Natural killer cell treated with Interleukin-12 subunit alpha and Interleukin-12 subunit beta and Interleukin-15 and Interleukin-18, amount 100 ng/mL, for 72 hours (primary cell): ENCODE measurements at regions not wholly inside any gene's neighbourhood (a gene's known extent, or its start where the extent isn't known, plus 50 kb on each side); places are given as distances from the start of the nearest gene placed in this dataset.

Experiments used
- ATAC-seq, 2 donors: fragments of 150-1000 bp; cut with Tn5 transposase in 1 of 2; sonication (Bioruptor Pico), chemical (Tn5 transposase) in 1 of 2; 2 replicates each; pipeline ENCODE4 v1.10.0; 2021
- DNase-seq: peaks from one replicate; pipeline ENCODE4 v3.0.0; 2022; ENCODE audit warnings: low spot score
- H3K27ac Mint-ChIP-seq, 2 donors: 1 replicate in 1 of 2; 2 replicates in 1 of 2; pipeline ENCODE4 v1.8.0; 2022; ENCODE audit warnings: mixed read lengths in 2 of 2, mild to moderate bottlenecking in 1 of 2, moderate library complexity in 1 of 2
- H3K27me3 Mint-ChIP-seq, 2 donors: 1 replicate in 1 of 2; 2 replicates in 1 of 2; pipeline ENCODE4 v1.8.0; 2022; ENCODE audit warnings: mixed read lengths in 2 of 2
- H3K36me3 Mint-ChIP-seq: one replicate; pipeline ENCODE4 v1.8.0; 2022; ENCODE audit warnings: mixed read lengths
- H3K4me1 Mint-ChIP-seq, 2 donors: 1 replicate in 1 of 2; 2 replicates in 1 of 2; pipeline ENCODE4 v1.8.0; 2022; ENCODE audit warnings: low read depth in 2 of 2, mixed read lengths in 2 of 2, mild to moderate bottlenecking in 1 of 2
- H3K4me3 Mint-ChIP-seq: one replicate; pipeline ENCODE4 v1.8.0; 2022; ENCODE audit warnings: mixed read lengths
- H3K9me3 Mint-ChIP-seq: 2 replicates; pipeline ENCODE4 v1.8.0; 2022; ENCODE audit warnings: mixed read lengths

GRCh38 chr3:193831495-193832455, 238.8 kb downstream of the OPA1 start:
- DNase-seq (no peak), ATAC-seq (no peak)
- H3K4me3 Mint-ChIP-seq: no peak overlapping the region
- no peaks in the 10 kb centered on the region for H3K9me3 Mint-ChIP-seq
- no peak overlapping the region for H3K27ac Mint-ChIP-seq
- H3K4me1 Mint-ChIP-seq: no peaks in the 10 kb centered on the region
- H3K27me3 Mint-ChIP-seq: peaks cover 6 to 17% of the 10 kb centered on the region in 2 donors
- no peaks in the 10 kb centered on the region for H3K36me3 Mint-ChIP-seq

GRCh38 chr3:193832833-193833413, 239.9 kb downstream of the OPA1 start:
- no peak overlapping the region for H3K4me3 Mint-ChIP-seq
- no peaks in the 10 kb centered on the region for H3K9me3 Mint-ChIP-seq
- H3K27me3 Mint-ChIP-seq: peaks cover 6 to 13% of the 10 kb centered on the region in 2 donors
- DNase-seq: no peak
- H3K4me1 Mint-ChIP-seq: no peaks in the 10 kb centered on the region
- no peak overlapping the region for H3K27ac Mint-ChIP-seq
- ATAC-seq: no peak
- no peaks in the 10 kb centered on the region for H3K36me3 Mint-ChIP-seq

- DNase-seq (no peak), ATAC-seq (peak in 1 of 2 donors; percentile 20)
- Mint-ChIP-seq H3K36me3 (no peaks in the 10 kb centered on the region), H3K27ac (no peak overlapping the region), H3K4me1 (no peaks in the 10 kb centered on the region), H3K27me3 (peaks cover 4 to 7% of the 10 kb centered on the region in 2 donors), H3K4me3 (no peak overlapping the region), H3K9me3 (no peaks in the 10 kb centered on the region)
Measured at GRCh38 chr3:193833592-193833991, 240.6 kb downstream of the OPA1 start.

GRCh38 chr3:193835414-193835813, 242.4 kb downstream of the OPA1 start:
- no peak for DNase-seq
- Mint-ChIP-seq H3K9me3 (no peaks in the 10 kb centered on the region), H3K27ac (no peak overlapping the region), H3K4me3 (no peak overlapping the region), H3K4me1 (no peaks in the 10 kb centered on the region), H3K27me3 (peaks cover 6 to 18% of the 10 kb centered on the region in 2 donors), H3K36me3 (no peaks in the 10 kb centered on the region)
- ATAC-seq: no peak

- peaks cover 12 to 26% of the 10 kb centered on the region in 2 donors for H3K27me3 Mint-ChIP-seq
- no peak for DNase-seq
- no peaks in the 10 kb centered on the region for H3K9me3 Mint-ChIP-seq
- no peak for ATAC-seq
- no peaks in the 10 kb centered on the region for H3K4me1 Mint-ChIP-seq
- H3K4me3 Mint-ChIP-seq: no peak overlapping the region
- H3K36me3 Mint-ChIP-seq: no peaks in the 10 kb centered on the region
- H3K27ac Mint-ChIP-seq: no peak overlapping the region
Measured at GRCh38 chr3:193836511-193836910, 243.5 kb downstream of the OPA1 start.

GRCh38 chr3:193836918-193837317, 243.9 kb downstream of the OPA1 start:
- ATAC-seq (no peak), DNase-seq (no peak)
- H3K4me1 Mint-ChIP-seq: no peaks in the 10 kb centered on the region
- peaks cover 13 to 30% of the 10 kb centered on the region in 2 donors for H3K27me3 Mint-ChIP-seq
- H3K27ac Mint-ChIP-seq: no peak overlapping the region
- H3K9me3 Mint-ChIP-seq: no peaks in the 10 kb centered on the region
- H3K36me3 Mint-ChIP-seq: no peaks in the 10 kb centered on the region
- no peak overlapping the region for H3K4me3 Mint-ChIP-seq

- DNase-seq: no peak
- no peak overlapping the region for H3K4me3 Mint-ChIP-seq
- no peaks in the 10 kb centered on the region for H3K9me3 Mint-ChIP-seq
- H3K27me3 Mint-ChIP-seq: peaks cover 13 to 35% of the 10 kb centered on the region in 2 donors
- no peaks in the 10 kb centered on the region for H3K36me3 Mint-ChIP-seq
- H3K27ac Mint-ChIP-seq: no peak overlapping the region
- H3K4me1 Mint-ChIP-seq: no peaks in the 10 kb centered on the region
- no peak for ATAC-seq
Measured at GRCh38 chr3:193837347-193837827, 244.4 kb downstream of the OPA1 start.

GRCh38 chr3:193840111-193840641, 247.2 kb downstream of the OPA1 start:
- Mint-ChIP-seq H3K9me3 (no peaks in the 10 kb centered on the region), H3K36me3 (no peaks in the 10 kb centered on the region), H3K4me3 (no peak overlapping the region), H3K27ac (no peak overlapping the region), H3K4me1 (peaks cover 0 to 9% of the 10 kb centered on the region in 2 donors), H3K27me3 (peaks cover 10 to 40% of the 10 kb centered on the region in 2 donors)
- ATAC-seq (no peak), DNase-seq (no peak)

- no peak overlapping the region for H3K27ac Mint-ChIP-seq
- H3K9me3 Mint-ChIP-seq: no peaks in the 10 kb centered on the region
- no peak overlapping the region for H3K4me3 Mint-ChIP-seq
- no peaks in the 10 kb centered on the region for H3K36me3 Mint-ChIP-seq
- H3K27me3 Mint-ChIP-seq: peaks cover 10 to 40% of the 10 kb centered on the region in 2 donors
- DNase-seq (no peak), ATAC-seq (no peak)
- peaks cover 0 to 9% of the 10 kb centered on the region in 2 donors for H3K4me1 Mint-ChIP-seq
Measured at GRCh38 chr3:193841581-193841980, 248.6 kb downstream of the OPA1 start.

GRCh38 chr3:193842029-193842798, 249.2 kb downstream of the OPA1 start:
- no peak for ATAC-seq
- Mint-ChIP-seq H3K4me3 (peak overlapping the region; percentile 19), H3K27me3 (peaks cover 12 to 40% of the 10 kb centered on the region in 2 donors)

GRCh38 chr3:193842832-193843473, 249.9 kb downstream of the OPA1 start:
- Mint-ChIP-seq H3K4me1 (peaks cover 0 to 9% of the 10 kb centered on the region in 2 donors), H3K36me3 (no peaks in the 10 kb centered on the region), H3K9me3 (no peaks in the 10 kb centered on the region), H3K27me3 (peaks cover 12 to 40% of the 10 kb centered on the region in 2 donors), H3K27ac (no peak overlapping the region), H3K4me3 (peak overlapping the region; percentile 19)
- DNase-seq: no peak
- ATAC-seq: no peak

More at GRCh38 chr3:193842029-193842798, 249.2 kb downstream of the OPA1 start:
- no peaks in the 10 kb centered on the region for H3K36me3 Mint-ChIP-seq
- H3K4me1 Mint-ChIP-seq: peaks cover 0 to 9% of the 10 kb centered on the region in 2 donors
- DNase-seq: no peak
- no peak overlapping the region for H3K27ac Mint-ChIP-seq
- no peaks in the 10 kb centered on the region for H3K9me3 Mint-ChIP-seq

GRCh38 chr3:193843474-193844301, 250.7 kb downstream of the OPA1 start:
- no peaks in the 10 kb centered on the region for H3K36me3 Mint-ChIP-seq
- H3K27me3 Mint-ChIP-seq: peaks cover 12 to 38% of the 10 kb centered on the region in 2 donors
- ATAC-seq (no peak), DNase-seq (no peak)
- H3K4me3 Mint-ChIP-seq: no peak overlapping the region
- H3K4me1 Mint-ChIP-seq: peaks cover 0 to 9% of the 10 kb centered on the region in 2 donors
- no peak overlapping the region for H3K27ac Mint-ChIP-seq
- H3K9me3 Mint-ChIP-seq: no peaks in the 10 kb centered on the region
